Neural crest cell (in vitro differentiated cells): ENCODE measurements at regions not wholly inside any gene's neighbourhood (a gene's known extent, or its start where the extent isn't known, plus 50 kb on each side); places are given as distances from the start of the nearest gene placed in this dataset.

Experiments
- DNase-seq: peaks from one replicate; pipeline ENCODE4 v3.0.0; 2021; ENCODE audit warnings: low read depth, mixed read lengths, low spot score
- H3K27ac Mint-ChIP-seq: one replicate; pipeline ENCODE4 v1.8.0; 2021; ENCODE audit warnings: mild to moderate bottlenecking, mixed read lengths; ENCODE audit not compliant: unreplicated experiment
- H3K27me3 Mint-ChIP-seq: 2 replicates; pipeline ENCODE4 v1.8.0; 2021; ENCODE audit warnings: low read depth, mild to moderate bottlenecking, mixed read lengths
- H3K36me3 Mint-ChIP-seq: 2 replicates; pipeline ENCODE4 v1.8.0; 2021; ENCODE audit warnings: low read depth, mild to moderate bottlenecking, mixed read lengths
- H3K4me1 Mint-ChIP-seq: 2 replicates; pipeline ENCODE4 v1.8.0; 2021; ENCODE audit warnings: mixed read lengths
- H3K4me3 Mint-ChIP-seq: one replicate; pipeline ENCODE4 v1.8.0; 2021; ENCODE audit warnings: mild to moderate bottlenecking, mixed read lengths
- H3K9me3 Mint-ChIP-seq: 2 replicates; pipeline ENCODE4 v1.8.0; 2021; ENCODE audit warnings: mixed read lengths
- TF ChIP-seq, protein P1 (sequence below): fragments of 200-600 bp; sonication (generic); conservative IDR thresholded peaks from 2 replicates; pipeline ENCODE4 v1.5.0; 2021; ENCODE audit warnings: antibody characterized with exemption, mild to moderate bottlenecking

GRCh38 chr10:78253063-78253853, 219.6 kb downstream of the RPS24 start:
- no peak overlapping the region for H3K27ac Mint-ChIP-seq
- H3K36me3 Mint-ChIP-seq, result no peaks in the 10 kb centered on the region
- peaks cover 24% of the 10 kb centered on the region for H3K4me1 Mint-ChIP-seq
- TF ChIP-seq, protein P1, sequence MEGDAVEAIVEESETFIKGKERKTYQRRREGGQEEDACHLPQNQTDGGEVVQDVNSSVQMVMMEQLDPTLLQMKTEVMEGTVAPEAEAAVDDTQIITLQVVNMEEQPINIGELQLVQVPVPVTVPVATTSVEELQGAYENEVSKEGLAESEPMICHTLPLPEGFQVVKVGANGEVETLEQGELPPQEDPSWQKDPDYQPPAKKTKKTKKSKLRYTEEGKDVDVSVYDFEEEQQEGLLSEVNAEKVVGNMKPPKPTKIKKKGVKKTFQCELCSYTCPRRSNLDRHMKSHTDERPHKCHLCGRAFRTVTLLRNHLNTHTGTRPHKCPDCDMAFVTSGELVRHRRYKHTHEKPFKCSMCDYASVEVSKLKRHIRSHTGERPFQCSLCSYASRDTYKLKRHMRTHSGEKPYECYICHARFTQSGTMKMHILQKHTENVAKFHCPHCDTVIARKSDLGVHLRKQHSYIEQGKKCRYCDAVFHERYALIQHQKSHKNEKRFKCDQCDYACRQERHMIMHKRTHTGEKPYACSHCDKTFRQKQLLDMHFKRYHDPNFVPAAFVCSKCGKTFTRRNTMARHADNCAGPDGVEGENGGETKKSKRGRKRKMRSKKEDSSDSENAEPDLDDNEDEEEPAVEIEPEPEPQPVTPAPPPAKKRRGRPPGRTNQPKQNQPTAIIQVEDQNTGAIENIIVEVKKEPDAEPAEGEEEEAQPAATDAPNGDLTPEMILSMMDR, result no peak
- no peaks in the 10 kb centered on the region for H3K9me3 Mint-ChIP-seq
- no peak overlapping the region for H3K4me3 Mint-ChIP-seq
- no peak for DNase-seq
- H3K27me3 Mint-ChIP-seq, result no peaks in the 10 kb centered on the region

- no peak for DNase-seq
- no peaks in the 10 kb centered on the region for H3K36me3 Mint-ChIP-seq
- H3K27me3 Mint-ChIP-seq, result no peaks in the 10 kb centered on the region
- H3K4me1 Mint-ChIP-seq, result peaks cover 22% of the 10 kb centered on the region
- no peak overlapping the region for H3K27ac Mint-ChIP-seq
- TF ChIP-seq, protein P1, result no peak
- H3K4me3 Mint-ChIP-seq, result no peak overlapping the region
- no peaks in the 10 kb centered on the region for H3K9me3 Mint-ChIP-seq
Measured at GRCh38 chr10:78254013-78254412, 220.3 kb downstream of the RPS24 start.

DNA sequence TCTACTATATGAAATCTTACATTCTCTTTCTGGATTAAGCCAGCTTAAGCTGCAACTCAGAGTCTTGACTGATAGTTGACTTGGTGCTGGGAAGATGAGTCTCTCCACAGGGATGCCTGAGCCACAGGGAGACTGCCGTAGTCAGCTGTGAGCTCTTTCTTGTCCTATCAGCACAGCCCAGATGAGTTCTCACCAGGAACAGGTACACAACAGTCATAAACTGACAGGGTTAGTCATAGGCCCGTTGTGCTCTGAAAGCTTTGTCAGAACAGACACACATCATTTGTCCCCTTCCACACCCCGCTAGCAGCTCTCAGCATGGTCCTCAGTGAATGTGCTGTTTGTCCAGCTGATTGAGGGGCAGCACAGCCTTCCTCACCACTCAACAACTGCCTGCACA, 221.6 kb downstream of the RPS24 start:
- Mint-ChIP-seq H3K27ac (peak overlapping the region; percentile 7), H3K27me3 (no peaks in the 10 kb centered on the region), H3K4me1 (peaks cover 20% of the 10 kb centered on the region), H3K9me3 (peaks cover 2% of the 10 kb centered on the region), H3K36me3 (no peaks in the 10 kb centered on the region), H3K4me3 (no peak overlapping the region)
- DNase-seq, result no peak
- TF ChIP-seq, protein P1, result no peak

DNA sequence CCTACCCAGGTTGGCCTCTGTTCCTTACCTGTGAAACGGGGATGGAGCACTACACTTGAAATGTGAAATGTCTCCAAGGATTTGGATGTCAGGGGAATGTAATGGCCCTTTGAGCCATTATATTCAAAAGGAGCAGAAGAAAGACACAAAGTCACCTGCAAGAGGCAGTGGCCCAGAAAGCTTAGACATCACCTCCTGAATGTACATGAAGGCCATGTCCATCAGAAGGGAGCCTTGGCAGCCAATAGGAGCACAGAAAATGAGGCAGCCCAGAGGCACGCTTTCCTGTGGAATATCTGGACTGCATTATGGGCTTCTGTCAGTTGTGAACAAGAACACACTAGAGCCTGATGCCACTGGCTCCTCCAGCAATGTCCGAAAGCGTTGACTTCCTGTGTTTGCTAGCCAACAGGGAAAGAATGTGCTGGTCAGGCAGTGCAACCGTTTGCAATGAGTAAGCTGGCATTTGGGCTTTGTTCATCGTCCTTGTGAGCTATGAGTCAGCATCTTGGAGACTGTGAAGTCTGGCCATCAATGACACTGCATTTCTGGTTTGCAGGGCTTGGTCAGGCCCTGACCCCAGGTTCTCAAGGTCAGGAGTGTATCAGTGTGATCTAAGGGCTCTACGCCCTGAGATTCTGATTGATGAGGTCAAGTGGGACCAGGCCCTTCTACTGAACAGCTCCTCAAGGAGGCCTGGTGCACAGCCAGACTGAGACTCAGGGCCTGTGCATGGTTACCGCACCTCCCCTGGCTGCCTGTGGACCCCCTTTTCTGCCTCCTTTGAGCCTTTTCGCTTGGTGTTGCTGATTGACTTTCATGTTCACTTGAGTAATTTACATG, 222.4 kb downstream of the RPS24 start:
- Mint-ChIP-seq H3K4me3 (no peak overlapping the region), H3K4me1 (peaks cover 20% of the 10 kb centered on the region), H3K27me3 (no peaks in the 10 kb centered on the region), H3K9me3 (peaks cover 2% of the 10 kb centered on the region), H3K27ac (peak overlapping the region; percentile 16), H3K36me3 (no peaks in the 10 kb centered on the region)
- DNase-seq, result no peak
- TF ChIP-seq, protein P1, result no peak

GRCh38 chr10:78258323-78259030, 224.8 kb downstream of the RPS24 start:
- peaks cover 2% of the 10 kb centered on the region for H3K9me3 Mint-ChIP-seq
- TF ChIP-seq, protein P1, result no peak
- no peak overlapping the region for H3K27ac Mint-ChIP-seq
- DNase-seq, result no peak
- no peaks in the 10 kb centered on the region for H3K27me3 Mint-ChIP-seq
- no peaks in the 10 kb centered on the region for H3K36me3 Mint-ChIP-seq
- peaks cover 24% of the 10 kb centered on the region for H3K4me1 Mint-ChIP-seq
- H3K4me3 Mint-ChIP-seq, result no peak overlapping the region
